ENCODE measurements at regions not wholly inside any gene's neighbourhood (a gene's known extent, or its start where the extent isn't known, plus 50 kb on each side); places are given as distances from the start of the nearest gene placed in this dataset.

DNA sequence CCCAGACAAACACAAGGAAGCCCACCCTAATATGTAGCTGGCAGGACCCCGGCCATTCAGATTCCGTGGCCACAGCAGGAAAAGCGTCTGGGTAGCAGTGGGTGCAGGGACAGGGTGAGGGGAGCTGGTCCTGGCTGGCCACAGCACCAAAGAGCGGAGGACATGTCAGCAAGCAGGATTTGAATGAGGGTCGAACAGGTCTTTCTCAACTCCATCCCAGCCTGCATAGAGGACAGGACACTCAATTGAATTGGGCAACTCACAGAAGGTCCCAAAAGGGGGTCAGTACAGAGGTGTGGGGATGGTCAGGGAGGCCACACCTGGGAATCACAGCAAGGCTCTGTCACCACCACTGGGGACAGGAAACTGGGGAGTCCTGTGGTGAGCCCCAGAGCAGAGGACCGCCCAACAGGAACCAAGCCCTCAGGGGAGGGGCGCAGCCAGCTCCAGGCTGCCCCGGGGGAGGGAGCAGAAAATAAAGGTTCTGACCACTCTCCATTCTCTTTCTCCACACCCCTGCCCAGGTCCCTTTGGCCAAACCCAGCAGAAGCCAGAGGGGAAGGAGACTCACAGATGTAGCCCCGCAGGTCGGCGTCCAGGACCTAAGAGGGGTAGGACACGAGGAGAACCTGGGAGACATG is 108.7 kb upstream of the PPP2R2D start:
- no peak for DNase-seq (ENCODE audit: low read depth in 2 of 2)

DNA sequence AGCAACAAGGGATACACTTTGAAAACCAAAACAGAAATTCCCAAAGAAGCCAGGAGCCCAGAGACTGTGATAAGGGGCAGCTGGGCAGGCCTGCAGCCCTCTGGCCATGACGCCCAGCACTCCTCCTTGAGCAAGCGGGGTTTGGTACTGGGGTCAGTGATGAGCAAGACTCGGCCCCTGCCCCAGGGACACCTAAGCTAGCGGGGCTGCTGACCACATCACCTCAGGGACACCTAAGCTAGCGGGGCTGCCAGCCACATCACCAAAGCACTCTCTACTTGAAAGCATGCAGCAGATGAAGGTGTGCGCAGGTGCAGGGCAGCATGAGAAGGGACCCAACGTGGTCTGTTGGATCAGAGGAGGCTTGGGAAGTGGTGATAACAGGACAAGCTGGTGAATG is 108.0 kb upstream of the PPP2R2D start:
- DNase-seq (ENCODE audit: low read depth in 2 of 2) = no peak

- no peak for DNase-seq (ENCODE audit: low read depth in 2 of 2)
These were observed 105.0 kb upstream of the PPP2R2D start for GRCh38 chr10:131795761-131796160.

GRCh38 chr10:131797626-131798025 is 103.2 kb upstream of the PPP2R2D start:
- DNase-seq (ENCODE audit: low read depth in 2 of 2) = no peak

GRCh38 chr10:131799429-131799828 is 101.4 kb upstream of the PPP2R2D start:
- no peak for DNase-seq (ENCODE audit: low read depth in 2 of 2)

GRCh38 chr10:131802156-131802915 is 98.5 kb upstream of the PPP2R2D start:
- no peak for DNase-seq (ENCODE audit: low read depth in 2 of 2)

DNA sequence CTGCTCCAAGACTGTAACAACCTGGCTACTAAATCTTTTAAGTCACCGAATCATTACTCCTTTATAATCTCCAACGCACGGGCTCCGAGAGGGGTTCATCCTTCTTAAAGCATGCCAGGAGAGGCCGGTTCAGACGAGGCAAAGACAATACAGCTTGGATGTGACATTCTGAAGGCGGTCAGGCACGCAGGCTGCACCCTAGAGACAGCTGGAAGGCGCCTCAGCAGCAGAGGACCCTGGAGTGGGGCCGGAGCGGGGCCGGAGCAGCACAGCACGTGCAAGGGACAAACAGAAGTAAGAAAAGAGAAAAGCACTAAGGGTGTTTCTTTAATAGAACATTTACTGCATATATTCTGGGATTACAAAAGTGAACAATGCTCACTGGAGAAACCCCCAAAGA is 97.8 kb upstream of the PPP2R2D start:
- no peak for DNase-seq (ENCODE audit: low read depth in 2 of 2)

GRCh38 chr10:131803860-131804425 is 96.9 kb upstream of the PPP2R2D start:
- no peak for DNase-seq (ENCODE audit: low read depth in 2 of 2)

DNA sequence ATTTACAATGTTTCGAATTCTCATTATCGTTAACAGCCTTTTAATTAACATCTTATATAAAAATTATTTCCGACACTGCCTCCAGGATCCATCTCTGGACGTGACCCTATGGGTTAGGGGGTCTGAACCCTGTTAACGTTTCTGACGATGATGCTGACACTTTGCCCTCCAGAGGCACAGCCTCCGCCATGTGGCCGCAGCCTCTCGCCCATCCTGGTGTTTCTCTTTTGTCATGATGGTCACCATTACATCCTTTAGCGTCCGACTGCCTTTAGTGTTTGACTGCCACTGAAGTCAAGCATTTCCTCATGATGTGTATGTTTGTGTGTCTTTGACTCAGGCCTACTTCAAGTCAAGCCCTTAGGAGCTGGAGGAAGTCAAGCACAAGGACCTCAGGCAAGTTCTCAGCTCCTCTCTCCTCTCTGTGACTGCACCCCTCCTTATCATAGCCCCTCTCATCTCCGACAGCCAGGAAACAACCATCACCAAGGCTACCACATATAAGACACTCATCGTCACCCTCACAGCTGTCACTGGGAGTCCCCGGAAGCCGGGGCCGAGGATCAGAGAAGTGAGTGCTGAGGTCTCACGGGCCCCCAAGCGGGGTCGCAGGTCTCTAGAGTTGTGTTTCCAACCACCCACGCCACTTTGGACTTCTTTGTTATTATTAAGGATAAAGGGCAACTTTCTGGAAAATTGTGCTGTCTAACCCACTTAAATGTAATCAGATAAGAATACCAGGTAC is 96.1 kb upstream of the PPP2R2D start:
- no peak for DNase-seq (ENCODE audit: low read depth in 2 of 2)

DNA sequence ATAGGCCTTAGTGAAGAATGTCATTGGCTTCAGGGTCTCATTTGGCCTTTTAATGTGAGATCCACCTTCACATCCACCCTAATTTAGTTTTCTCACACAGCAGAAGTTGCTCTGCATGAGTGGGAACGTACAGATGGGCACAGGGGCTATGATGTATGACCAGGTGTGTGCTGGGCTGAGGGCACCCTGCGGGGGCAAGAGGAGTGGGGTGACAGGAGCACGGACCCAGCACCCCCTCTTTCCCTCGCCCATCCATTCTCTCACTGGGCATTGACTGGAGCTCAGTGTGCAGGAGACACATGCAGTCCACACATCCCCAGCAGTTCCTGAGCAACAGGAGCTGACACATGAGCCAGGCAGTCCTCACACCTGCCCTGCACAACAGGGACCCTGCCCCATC is 95.1 kb upstream of the PPP2R2D start:
- DNase-seq (ENCODE audit: low read depth in 2 of 2) = no peak

- DNase-seq (ENCODE audit: low read depth in 2 of 2) = no peak
These were observed 94.7 kb upstream of the PPP2R2D start for GRCh38 chr10:131806146-131806545.

GRCh38 chr10:131806646-131807317 is 94.0 kb upstream of the PPP2R2D start:
- no peak for DNase-seq (ENCODE audit: low read depth in 2 of 2)

DNA sequence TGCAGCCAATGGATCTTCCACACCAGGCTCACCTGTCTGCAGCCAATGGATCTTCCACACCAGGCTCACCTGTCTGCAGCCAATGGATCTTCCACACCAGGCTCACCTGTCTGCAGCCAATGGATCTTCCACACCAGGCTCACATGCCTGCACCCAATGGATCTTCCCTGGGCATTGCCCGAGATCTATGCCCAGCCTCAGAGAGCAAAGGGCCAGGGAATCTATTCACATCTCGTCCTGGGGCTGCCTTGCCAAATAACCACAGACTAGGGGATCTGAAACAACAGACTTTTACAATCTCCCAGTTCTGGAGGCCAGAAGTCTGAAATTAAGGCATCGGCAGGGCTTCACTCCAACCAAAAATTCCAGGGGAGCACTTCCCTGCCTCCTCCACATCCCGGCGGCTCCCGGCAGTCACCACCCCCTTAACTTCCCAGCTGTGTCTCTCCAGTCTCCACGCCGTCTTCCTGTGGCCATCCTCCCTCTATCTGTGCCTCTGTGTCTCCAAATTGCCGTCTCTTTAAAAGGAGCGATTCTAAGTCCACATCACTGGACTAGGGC is 92.4 kb upstream of the PPP2R2D start:
- no peak for DNase-seq (ENCODE audit: low read depth in 2 of 2)

- DNase-seq (ENCODE audit: low read depth in 2 of 2) = no peak
These were observed 90.6 kb upstream of the PPP2R2D start for GRCh38 chr10:131810036-131810804.

GRCh38 chr10:131810805-131811629 is 89.8 kb upstream of the PPP2R2D start:
- no peak for DNase-seq (ENCODE audit: low read depth in 2 of 2)

GRCh38 chr10:131811630-131812403 is 89.0 kb upstream of the PPP2R2D start:
- DNase-seq (ENCODE audit: low read depth in 2 of 2) = no peak

GRCh38 chr10:131812736-131813604 is 87.8 kb upstream of the PPP2R2D start:
- DNase-seq (ENCODE audit: low read depth in 2 of 2) = no peak
